Ishikawa (cell line): ENCODE measurements at regions not wholly inside any gene's neighbourhood (a gene's known extent, or its start where the extent isn't known, plus 50 kb on each side); places are given as distances from the start of the nearest gene placed in this dataset.

ENCODE experiments used
- CEBPB ChIP-seq: IDR thresholded peaks from 2 replicates; pipeline ENCODE4 v1.6.1; 2012
- CREB1 ChIP-seq: IDR thresholded peaks from 2 replicates; pipeline ENCODE4 v1.6.1; 2012; ENCODE audit warnings: low read depth
- EGR1 ChIP-seq: IDR thresholded peaks from 2 replicates; pipeline ENCODE4 v1.6.1; 2012
- EP300 ChIP-seq: IDR thresholded peaks from 2 replicates; pipeline ENCODE4 v1.6.1; 2012; ENCODE audit warnings: borderline replicate concordance
- FOXM1 ChIP-seq: IDR thresholded peaks from 2 replicates; pipeline ENCODE4 v1.6.1; 2012; ENCODE audit warnings: low read depth, borderline replicate concordance
- NFIC ChIP-seq: IDR thresholded peaks from 2 replicates; pipeline ENCODE4 v1.6.1; 2012
- RAD21 ChIP-seq: IDR thresholded peaks from 2 replicates; pipeline ENCODE4 v1.6.1; 2012; ENCODE audit warnings: low read depth
- REST ChIP-seq: IDR thresholded peaks from 2 replicates; pipeline ENCODE4 v1.6.1; 2012; ENCODE audit warnings: low read depth, mild to moderate bottlenecking
- TAF1 ChIP-seq: IDR thresholded peaks from 2 replicates; pipeline ENCODE4 v1.6.1; 2012; ENCODE audit warnings: low read depth, mild to moderate bottlenecking
- TCF12 ChIP-seq: IDR thresholded peaks from 2 replicates; pipeline ENCODE4 v1.6.1; 2012; ENCODE audit warnings: low read depth
- TEAD4 ChIP-seq: IDR thresholded peaks from 2 replicates; pipeline ENCODE4 v1.6.1; 2012
- USF1 ChIP-seq: IDR thresholded peaks from 2 replicates; pipeline ENCODE4 v1.6.1; 2012
- YY1 ChIP-seq: IDR thresholded peaks from 2 replicates; pipeline ENCODE4 v1.6.1; 2012; ENCODE audit warnings: low read depth
- ZBTB7A ChIP-seq: IDR thresholded peaks from 2 replicates; pipeline ENCODE4 v1.6.1; 2012; ENCODE audit warnings: low read depth
- TF ChIP-seq, protein P1 (sequence below): IDR thresholded peaks from 2 replicates; pipeline ENCODE4 v1.6.1; 2012

- TF ChIP-seq YY1 (no peak), TCF12 (no peak), FOXM1 (no peak), REST (no peak), TEAD4 (no peak), CREB1 (no peak), EGR1 (no peak)
Measured at GRCh38 chr9:31103836-31104235, 1280.6 kb upstream of the ACO1 start.

- no peak for TF ChIP-seq FOXM1
- TF ChIP-seq TAF1, result no peak
- no peak for TF ChIP-seq TCF12
- no peak for TF ChIP-seq USF1
- TF ChIP-seq REST, result no peak
- TF ChIP-seq CEBPB, result no peak
- no peak for TF ChIP-seq EP300
- TF ChIP-seq YY1, result no peak
- TF ChIP-seq, protein P1, sequence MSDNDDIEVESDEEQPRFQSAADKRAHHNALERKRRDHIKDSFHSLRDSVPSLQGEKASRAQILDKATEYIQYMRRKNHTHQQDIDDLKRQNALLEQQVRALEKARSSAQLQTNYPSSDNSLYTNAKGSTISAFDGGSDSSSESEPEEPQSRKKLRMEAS, result no peak
- TF ChIP-seq CREB1, result no peak
- TF ChIP-seq EGR1, result no peak
- no peak for TF ChIP-seq RAD21
- no peak for TF ChIP-seq ZBTB7A
- no peak for TF ChIP-seq TEAD4
- no peak for TF ChIP-seq NFIC
Measured at GRCh38 chr9:31104249-31104648, 1280.2 kb upstream of the ACO1 start.

GRCh38 chr9:31112491-31112890 is 1272.0 kb upstream of the ACO1 start:
- TF ChIP-seq, protein P1, result no peak

- no peak for TF ChIP-seq NFIC
- TF ChIP-seq TAF1, result no peak
- no peak for TF ChIP-seq FOXM1
- TF ChIP-seq YY1, result no peak
- TF ChIP-seq RAD21, result no peak
- no peak for TF ChIP-seq ZBTB7A
- no peak for TF ChIP-seq USF1
- no peak for TF ChIP-seq EGR1
- no peak for TF ChIP-seq CEBPB
Measured at GRCh38 chr9:31114346-31114745, 1270.1 kb upstream of the ACO1 start.

GRCh38 chr9:31119890-31120454 is 1264.5 kb upstream of the ACO1 start:
- peak; percentile 82 for TF ChIP-seq RAD21
- no peak for TF ChIP-seq FOXM1
- 0 out of 2 replicates have a peak, but pooled peaks have one; percentile 26 for TF ChIP-seq CEBPB

GRCh38 chr9:31124389-31124788 is 1260.1 kb upstream of the ACO1 start:
- TF ChIP-seq TEAD4, result no peak
- TF ChIP-seq ZBTB7A, result no peak
- no peak for TF ChIP-seq CEBPB
- no peak for TF ChIP-seq FOXM1
- TF ChIP-seq, protein P1, result no peak
- TF ChIP-seq USF1, result no peak
- TF ChIP-seq CREB1, result no peak
- no peak for TF ChIP-seq TAF1
- no peak for TF ChIP-seq RAD21
- no peak for TF ChIP-seq YY1
- TF ChIP-seq TCF12, result no peak
- TF ChIP-seq REST, result no peak
- no peak for TF ChIP-seq EP300
- no peak for TF ChIP-seq NFIC
- no peak for TF ChIP-seq EGR1
